HK-2 (cell line): ENCODE measurements at regions not wholly inside any gene's neighbourhood (a gene's known extent, or its start where the extent isn't known, plus 50 kb on each side); places are given as distances from the start of the nearest gene placed in this dataset.

ENCODE experiments used
- DNase-seq: peaks from one replicate; pipeline ENCODE4 v3.0.0-alpha.2; 2018; ENCODE audit not compliant: unreplicated experiment

DNA sequence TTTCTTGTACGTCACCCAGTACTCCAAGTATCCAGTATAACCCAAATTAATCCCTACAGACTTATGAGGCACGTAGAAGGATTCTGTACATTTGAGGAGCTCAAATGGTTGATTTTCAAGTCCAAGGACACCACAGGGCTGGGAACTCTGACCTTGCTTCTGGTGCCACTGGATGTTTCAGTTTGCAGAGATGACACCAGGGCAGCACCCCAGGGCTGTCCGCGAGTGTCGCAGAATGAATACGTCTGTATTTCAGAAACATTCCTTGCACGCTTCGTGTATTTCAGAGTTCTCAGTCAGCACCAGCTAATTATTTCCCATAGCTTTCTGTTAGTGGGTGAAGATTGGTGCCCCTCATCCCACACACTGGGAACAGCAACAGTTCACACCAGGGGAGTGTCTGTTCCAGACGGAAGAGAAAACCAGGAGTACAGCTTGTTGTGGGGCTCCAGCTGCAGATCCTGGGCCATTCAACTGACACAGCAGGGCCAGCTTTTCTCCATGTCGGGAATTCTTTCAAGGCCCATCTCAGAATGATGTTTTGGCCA is 159.2 kb downstream of the RHOU start:
- DNase-seq = no peak

DNA sequence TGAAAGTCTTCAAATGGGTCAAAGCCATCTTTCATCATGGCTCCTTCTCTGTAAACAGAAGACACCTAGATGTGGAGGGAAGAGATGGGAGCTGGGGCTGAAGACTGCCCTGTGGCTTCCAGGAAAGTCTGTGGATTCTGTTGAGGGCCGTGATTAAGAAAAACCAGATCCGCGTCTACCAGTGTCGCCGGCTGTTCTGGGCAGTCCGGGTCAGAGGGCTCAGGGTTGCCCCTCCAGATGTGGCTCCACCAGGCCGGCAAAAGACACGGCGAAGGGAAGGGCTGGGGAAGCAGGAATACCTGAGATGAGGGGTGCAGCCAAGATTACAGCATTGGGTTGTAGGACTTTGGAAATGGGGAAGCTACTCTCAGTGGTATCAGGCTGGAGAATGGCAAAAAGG is 162.6 kb downstream of the RHOU start:
- no peak for DNase-seq

DNA sequence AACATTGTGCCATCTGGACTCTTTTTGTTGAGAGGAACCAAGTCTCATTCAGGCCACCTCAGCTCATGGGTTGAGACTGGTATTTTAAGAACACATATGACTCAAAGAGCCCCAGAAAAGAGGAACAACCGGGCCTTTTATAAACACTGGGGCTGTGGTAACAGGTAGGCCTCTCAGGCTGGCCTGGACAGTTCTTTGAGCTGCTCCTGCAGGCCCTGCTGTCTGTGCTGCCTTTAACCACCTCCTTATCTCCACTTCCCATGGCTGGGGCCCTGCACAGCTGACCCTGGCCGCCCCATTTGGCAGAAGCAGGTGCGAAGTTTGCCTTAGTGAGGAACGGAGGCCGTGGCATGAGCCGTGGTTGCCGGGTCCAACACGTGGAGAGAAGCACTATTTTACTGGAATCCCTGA is 163.3 kb downstream of the RHOU start:
- DNase-seq = no peak

DNA sequence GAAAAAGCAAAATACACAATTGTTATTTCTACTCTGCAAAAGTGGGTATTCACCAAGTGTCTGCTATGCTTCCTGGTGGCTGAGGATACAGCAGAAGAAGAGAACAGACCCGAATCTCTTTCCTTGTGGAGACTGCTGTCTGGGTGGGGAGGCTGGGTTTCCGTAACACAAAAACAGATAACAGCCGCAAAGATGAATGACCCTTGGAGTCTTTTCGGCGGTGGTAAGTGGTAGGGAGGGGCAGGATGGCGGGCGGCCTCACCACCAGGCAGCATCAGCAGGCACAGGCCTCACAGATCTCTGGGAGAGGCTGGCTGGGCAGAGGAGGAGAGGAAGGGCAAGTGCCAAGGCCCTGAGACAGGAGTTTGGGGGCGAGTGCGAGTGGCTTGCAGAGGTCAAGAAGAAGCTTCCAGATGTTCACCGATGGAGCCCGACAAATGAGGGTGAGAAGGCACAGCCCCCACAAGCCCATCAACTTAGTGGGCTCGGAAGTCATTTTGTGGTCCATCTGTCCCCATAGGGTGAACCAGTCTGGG is 164.2 kb downstream of the RHOU start:
- no peak for DNase-seq

DNA sequence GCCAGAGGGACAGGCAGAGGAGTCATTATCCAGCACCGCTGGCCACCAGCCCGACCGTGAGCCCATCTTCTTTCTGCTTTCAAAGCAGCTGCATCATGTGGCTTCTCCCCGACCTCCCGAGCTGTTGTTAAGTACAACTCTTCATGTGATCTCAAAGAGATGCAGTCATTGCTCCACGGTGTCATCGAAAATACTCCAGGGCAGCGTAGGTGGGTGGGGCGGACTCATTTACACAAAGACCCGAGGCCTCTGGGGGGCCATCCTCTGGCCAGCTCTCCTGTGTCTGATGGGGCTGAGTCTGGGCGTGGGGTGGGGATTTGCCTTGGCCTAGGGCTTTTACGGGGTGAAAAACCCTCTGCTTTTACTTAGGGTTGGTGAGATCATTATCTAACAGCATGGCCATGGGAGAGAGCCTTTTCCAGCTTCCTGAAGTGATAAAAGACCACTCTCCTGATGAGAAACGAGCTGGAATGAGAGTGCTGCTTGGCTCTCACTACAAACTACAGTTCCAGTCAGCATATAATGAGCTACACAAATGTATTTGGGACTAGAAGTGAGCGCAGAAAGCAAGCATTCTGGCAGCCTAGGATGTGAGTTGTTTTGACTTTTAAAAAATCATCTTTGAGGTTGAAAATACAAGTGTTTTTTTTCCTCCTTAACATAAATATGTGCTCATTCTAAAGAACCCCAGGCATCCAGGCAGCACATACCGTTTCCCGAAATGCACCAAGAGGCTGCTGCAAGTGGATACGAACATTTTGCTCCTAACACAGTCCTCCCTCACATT is 165.0 kb downstream of the RHOU start:
- no peak for DNase-seq

DNA sequence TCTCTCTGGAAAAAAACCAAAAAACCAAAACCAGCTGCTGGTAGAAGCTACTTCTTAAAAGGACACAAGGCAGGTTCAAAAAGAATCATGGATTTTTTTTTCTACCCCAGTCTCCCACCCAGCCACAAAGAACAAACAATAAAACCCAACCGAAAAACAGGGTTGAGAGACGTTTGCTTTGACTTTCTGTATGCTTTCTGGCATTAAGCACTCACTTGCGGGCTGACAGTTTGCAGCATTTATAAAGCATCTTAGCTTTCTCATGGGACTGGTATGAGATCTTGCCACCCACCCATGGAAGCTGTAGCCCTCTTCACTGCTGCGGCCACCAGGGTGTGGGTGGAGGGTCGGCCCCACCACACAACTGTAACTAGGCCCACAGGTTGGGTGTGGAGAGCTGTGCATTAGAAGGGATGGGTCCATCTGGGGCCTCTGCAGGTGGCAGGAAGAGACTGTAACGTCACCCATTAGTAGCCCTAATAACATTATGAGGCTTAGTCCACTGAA is 165.7 kb downstream of the RHOU start:
- no peak for DNase-seq

DNA sequence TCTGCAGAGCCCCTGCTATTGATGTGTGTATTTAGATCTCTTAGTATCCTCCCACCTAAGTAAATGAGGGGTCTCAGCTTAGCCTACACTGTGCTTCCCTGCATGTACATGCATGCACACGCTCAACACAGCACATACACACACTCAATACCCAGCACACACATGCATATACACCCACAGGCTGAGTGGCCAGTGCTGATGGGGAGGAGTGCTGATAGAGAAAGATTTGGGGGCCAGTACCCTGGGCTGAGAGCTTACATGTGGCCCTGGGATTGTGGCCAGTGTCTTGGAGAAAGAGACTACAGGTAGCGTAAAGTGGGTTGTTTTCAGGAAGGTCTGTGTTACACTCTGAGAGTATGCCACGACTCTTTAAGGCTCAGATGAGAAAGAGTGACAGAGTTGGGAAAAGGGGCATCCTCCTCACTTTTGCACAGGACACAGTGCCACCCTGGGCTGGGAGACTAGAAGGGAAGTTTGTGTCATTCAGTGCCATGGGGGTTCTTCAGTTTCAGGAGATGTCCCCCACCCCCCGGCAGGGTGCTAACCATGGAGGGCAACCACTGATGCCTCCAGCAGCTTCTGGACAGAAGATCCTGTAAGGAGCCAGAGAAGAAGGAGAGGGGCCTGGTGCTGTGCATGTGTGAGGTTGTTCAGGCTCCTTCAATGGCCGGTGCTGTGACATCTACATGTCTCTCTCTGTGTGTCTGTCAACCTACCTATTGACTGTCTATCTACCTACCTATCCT is 166.8 kb downstream of the RHOU start:
- no peak for DNase-seq

DNA sequence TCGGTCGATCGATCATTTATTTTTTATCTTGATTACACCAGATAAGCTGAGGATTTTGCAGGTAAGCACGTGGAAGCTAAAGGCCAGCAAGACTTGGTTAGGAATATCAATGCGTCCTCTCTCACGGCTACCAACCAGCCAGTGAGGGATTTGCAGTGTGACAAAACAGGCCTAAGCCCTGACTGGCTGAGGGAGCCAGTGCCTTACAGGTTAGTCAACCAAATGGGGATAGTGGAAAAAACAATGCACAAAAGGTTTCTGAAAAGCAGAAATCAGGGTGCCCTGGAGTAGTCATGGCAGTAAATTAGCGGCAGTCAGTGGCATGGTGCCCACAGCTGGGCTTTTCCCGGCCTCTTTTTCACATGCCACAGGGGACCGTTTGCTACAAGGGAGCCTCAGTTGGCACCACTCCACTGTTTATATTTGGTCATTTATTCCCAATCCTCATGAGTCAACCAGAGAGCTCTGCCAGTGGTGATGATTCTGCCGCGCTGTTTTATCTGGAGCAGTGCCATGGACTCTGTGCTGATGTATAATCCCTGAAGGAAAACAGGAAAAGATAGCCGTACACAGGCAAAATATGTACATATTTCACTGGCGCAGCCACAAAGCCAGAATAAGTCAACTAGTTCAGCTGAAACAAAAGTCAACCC is 167.6 kb downstream of the RHOU start:
- DNase-seq = peak; percentile 73

DNA sequence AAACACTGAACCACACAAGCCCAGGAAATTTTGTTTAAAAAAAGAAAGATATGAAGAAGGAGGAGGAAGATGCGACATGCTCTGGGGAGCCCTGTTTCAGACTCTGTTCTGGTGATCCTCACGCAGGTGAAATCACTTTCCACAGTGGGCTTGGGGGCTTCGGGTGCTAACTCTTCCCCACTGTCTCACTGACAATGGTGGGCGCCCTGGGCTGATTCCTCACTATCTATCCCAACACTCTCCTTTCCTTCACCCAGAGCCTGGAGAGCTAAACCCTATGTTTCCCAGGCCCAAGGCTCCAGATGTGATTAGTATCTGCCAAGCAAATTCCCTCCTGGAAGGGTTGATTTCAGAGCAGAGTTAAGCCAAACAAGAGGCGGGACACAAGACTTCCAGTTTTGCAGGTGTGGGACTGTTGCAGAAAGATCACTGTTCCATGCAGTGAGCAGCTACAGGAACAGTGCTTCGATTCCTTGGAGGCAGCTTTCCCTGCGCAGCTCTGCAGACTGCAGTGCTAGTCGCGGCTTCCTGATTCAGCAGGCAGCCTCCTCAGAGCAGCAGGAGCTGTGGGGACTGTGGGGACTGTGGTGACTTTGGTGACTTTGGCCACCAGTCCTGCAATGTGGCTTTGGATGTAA is 168.3 kb downstream of the RHOU start:
- DNase-seq = peak; percentile 7

DNA sequence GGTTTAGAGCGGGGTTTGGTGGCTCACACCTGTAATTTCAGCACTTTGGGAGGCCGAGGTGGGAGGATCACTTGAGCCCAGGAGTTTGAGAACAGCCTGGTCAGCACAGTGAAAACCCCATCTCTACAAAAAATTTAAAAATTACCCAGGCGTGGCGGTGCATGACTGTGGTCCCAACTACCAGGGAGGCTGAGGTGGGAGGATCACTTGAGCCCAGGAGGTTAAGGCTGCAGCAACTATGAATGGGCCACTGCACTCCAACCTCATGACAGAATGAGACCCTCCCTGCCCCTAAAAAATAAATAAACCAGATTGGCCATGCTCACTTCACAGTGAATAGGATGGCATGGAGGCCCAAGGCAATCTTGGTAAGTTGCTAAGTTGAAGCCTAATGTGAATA is 168.9 kb downstream of the RHOU start:
- DNase-seq = no peak

DNA sequence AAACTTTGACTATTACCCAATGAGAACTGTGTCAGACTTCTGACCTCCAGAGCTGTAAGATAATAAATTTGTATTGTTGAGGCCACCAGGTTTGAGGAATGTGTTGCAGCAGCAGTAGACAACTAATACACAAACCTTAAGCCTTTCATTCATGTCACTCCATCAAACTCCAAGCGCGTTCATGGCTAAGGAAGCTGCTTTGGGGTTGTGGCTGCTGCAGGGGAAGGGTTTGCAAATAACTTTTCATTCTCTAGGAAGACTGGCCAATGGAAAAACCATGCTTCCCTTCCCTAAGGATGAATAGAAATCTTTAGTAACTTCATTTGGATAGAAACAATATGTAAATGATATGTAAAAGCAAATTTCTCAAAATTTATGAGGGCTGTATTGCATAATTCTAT is 170.4 kb downstream of the RHOU start:
- DNase-seq = no peak

DNA sequence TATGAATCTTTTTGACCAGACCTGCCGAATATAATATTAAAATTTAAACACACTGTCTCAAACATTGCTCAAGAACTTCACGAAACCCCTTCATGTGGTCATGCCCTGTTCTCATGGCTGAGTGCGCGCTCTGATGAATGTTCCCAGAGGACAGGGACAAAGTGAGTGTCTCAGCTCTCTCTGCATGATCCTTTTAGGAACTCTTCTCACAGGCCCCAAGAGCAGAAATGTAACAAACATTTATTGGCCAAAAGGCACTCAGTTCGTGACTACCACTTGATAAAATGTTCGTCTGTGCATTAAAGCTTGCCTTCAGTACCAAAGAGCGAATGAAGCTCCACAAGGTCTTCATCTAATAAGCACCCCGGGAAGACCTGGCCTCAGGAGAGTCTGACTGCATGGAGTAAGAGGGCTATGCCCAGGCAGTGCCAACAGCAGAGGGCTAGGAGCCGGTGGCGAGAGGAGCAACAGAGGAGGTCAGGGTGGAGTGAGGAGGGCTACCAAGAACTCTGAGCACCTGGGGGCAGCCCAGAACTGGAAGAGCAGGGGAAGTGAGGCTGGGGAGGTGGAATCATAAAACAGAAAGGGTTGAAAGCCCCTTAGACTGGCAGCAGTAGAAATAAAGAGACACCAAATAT is 171.1 kb downstream of the RHOU start:
- no peak for DNase-seq

DNA sequence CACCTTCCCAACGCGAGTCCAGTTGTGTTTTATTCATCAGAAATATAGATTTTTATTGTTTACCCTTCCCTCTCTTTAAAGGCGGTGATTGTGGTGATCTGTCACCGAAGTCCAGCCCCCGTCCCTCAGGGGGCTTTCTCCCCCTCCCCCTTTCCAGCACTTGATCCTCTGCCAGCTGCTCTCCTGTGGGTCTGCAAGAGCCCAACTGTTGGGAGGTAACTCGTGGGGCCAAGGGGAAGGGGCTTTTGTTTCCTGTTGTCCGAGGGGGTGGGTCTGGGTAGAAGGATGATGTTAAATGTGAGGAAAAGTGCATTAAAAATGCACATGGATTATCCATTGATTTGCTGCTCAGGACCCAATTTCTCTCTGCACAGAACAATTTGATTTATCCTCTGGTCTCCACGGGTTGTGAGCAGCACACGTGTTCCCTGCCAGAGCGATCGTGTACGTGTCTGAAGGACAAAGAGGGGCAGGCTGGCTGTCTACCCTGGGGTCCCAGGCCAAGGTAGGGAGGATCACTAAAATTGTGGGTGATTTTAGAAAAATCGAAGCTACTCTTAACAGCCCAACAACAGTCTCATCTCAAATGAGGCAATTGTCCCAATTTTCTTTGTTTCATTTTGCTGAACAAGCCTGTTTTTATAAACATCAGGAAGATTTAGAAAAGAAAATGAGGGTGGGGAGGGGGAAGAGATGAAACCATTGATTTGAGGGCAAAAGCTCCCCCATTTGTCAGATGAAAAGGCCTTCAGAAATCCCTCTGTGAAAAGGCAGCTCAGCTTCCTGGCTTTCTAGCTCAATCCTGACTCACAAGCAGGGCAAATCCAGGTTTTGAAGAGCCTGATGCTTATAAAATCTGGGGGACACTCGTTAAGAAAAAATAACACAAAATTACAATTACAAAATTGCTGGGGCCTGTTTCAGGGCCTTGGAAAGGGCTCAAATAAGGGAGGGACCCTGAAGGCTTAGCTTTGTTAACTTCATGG is 176.2 kb downstream of the RHOU start:
- no peak for DNase-seq

DNA sequence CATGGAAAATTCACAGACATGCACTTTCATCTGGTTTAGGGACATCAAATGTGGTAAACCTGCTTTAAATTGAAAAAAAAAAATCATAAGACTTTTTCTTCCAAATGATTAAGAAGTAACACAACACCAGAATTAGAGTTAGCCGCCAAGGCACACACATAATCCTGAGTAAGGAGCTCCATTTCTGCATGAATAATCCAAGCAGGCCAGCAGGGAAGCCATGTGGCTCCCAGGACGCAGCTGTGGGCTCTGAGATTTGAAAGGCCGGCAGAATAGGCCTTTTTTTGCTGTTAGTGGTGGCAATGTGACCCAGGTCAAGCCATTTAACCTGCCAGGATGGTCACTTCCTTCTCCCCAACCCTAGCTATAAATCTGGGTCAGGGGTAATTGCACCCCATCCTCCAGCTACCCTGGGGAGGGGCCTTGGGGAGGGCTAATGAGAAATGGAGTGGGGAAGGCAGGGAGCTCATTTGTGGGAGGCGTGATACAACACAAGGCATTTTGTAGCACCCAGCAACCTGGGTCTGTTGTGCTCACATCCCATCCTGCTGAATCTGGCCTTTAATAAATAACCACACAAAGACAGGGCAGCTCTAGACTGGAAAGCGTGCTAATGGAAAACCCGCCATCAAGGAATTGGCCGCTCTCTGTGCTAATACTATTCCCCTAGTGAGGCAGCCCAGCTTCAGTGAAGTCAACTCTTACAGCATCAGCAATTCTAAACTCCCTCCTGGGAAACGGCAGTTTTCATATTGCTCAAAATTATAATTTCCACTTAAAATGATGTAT is 178.5 kb downstream of the RHOU start:
- DNase-seq = no peak

DNA sequence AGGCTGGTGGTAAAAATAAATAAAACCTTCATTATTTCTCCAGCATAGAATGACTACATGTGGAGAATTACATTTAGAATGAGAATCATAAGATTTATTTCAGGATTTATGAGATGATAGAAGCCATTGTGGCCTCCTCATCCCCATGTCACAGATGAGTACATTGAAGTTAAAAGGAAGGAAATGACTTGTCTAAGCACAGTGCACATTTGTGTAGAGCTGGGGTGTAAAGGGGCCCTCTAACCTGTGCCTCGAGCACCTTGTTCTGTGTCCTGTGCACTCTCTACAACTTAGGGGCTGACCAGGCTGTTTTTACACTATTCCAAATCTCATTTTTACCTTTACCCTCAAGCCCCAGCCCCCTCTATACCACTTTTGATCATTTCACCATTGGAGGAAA is 179.4 kb downstream of the RHOU start:
- DNase-seq = no peak

DNA sequence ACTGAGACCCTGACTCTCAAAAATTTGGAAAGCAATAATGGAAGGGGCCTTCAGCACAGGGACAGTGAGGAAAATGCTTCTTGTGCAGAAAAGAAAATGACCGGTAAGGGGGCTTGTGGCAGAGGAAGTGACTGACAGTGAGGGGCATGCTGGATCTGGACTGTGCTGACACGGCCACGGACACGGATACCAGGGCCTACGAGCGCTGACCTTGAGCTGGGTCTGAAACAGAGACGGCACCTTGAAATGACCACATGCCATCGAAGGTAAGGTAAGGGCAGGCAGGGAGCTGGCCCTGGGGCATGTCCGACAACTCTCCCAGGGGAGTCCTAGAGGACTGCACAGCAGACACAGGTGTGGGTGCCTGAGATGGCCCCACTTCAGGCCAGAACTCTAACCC is 182.1 kb downstream of the RHOU start:
- DNase-seq = no peak

DNA sequence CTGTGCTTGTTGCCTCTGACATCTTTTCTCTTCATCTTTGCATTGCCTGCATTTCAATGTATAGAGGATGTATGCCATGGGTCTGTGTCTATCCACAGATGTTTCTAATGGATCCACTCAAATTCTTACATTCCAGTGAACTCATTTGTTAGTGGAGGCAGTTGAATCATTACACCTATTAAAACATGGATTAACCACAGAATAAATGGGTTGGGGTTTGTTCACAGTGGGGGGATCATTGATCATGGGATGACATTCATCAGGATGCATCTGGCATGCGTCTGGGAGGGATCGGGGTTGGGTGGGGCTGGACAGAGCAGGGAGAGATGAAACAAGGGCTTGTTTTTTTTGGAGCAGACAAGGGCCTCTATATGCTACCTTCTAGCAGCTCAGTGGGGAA is 182.5 kb downstream of the RHOU start:
- no peak for DNase-seq

DNA sequence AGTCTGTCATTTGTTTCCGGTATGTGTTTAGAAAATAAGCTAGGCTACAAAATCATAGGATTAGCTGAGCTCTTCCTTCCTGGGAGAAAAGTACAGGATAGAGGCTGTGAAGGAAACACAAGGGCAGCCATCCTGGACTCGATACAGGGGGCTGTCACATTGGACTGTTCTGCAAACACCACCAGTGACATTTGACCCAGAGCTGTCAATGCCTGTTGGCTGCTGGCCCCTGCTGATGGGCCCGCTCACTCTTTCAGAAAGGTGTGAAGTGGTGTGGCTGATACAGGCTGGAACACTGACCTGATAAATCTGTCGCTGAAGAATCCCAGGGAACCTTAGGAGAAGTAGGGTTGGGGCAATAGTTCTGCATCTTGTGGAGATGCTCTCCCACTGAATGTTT is 183.1 kb downstream of the RHOU start:
- DNase-seq = no peak

DNA sequence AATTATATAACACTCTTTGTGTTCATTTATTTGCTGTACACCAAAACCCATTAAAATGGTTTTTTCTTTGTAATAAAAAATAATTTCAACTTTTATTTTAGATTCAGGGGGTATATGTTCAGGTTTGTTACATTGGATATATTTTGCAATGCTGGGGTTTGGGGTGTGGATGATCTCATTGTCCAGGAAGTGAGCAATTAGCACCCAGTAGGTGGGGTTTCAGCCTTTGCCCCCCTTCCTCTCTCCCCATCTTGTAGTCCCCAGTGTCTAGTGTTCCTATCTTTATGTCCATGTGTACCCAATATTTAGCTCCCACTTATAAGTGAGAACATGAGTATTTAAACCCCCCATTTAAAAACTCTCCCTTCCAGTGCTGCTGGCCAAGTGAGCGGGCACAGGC is 184.6 kb downstream of the RHOU start:
- DNase-seq = no peak
